WTC11 (cell line): ENCODE measurements at regions not wholly inside any gene's neighbourhood (a gene's known extent, or its start where the extent isn't known, plus 50 kb on each side); places are given as distances from the start of the nearest gene placed in this dataset.

Experiments
- ATAC-seq: fragments of 200-7000 bp; cut with Tn5 transposase; 2 replicates; pipeline ENCODE4 v1.10.0; 2021; ENCODE audit warnings: mild to moderate bottlenecking, moderate library complexity
- CTCF ChIA-PET: fragments of 300-600 bp; sonication (Branson Sonifier 250); formaldehyde crosslinking; loops from one replicate; lab custom pipeline; 2021; ENCODE audit warnings: antibody characterized with exemption; lab: Charles Lee
- POLR2A ChIA-PET: fragments of 350-600 bp; sonication (Branson Sonifier 250); formaldehyde crosslinking; loops from one replicate; lab custom pipeline; 2021; ENCODE audit warnings: antibody characterized with exemption; lab: Charles Lee
- DNase-seq: peaks from one replicate; pipeline ENCODE4 v3.0.0; 2021; ENCODE audit warnings: low spot score
- H3K27ac Mint-ChIP-seq: 2 replicates; pipeline ENCODE4 v1.8.0; 2021; ENCODE audit warnings: mixed read lengths
- H3K27me3 Mint-ChIP-seq: 2 replicates; pipeline ENCODE4 v1.8.0; 2021; ENCODE audit warnings: low read depth, mild to moderate bottlenecking, moderate library complexity, mixed read lengths
- H3K36me3 Mint-ChIP-seq: 2 replicates; pipeline ENCODE4 v1.8.0; 2021; ENCODE audit warnings: mixed read lengths
- H3K4me1 Mint-ChIP-seq: 2 replicates; pipeline ENCODE4 v1.8.0; 2022; ENCODE audit warnings: mixed read lengths
- H3K4me3 Mint-ChIP-seq: 2 replicates; pipeline ENCODE4 v1.8.0; 2021; ENCODE audit warnings: mild to moderate bottlenecking, moderate library complexity, mixed read lengths
- H3K9me3 Mint-ChIP-seq: 2 replicates; pipeline ENCODE4 v1.8.0; 2021; ENCODE audit warnings: mixed read lengths
- AFF4 ChIP-seq: sonication (generic); formaldehyde crosslinking; IDR thresholded peaks from 2 replicates; pipeline ENCODE4 v1.8.1; 2023; ENCODE audit warnings: mild to moderate bottlenecking, missing genetic modification reagents, borderline replicate concordance
- ATF1 ChIP-seq: sonication (generic); formaldehyde crosslinking; IDR thresholded peaks from 2 replicates; pipeline ENCODE4 v1.8.1; 2023; ENCODE audit warnings: mild to moderate bottlenecking, moderate library complexity, missing genetic modification reagents
- ATF2 ChIP-seq: sonication (generic); formaldehyde crosslinking; IDR thresholded peaks from 2 replicates; pipeline ENCODE4 v1.8.1; 2022; ENCODE audit warnings: low read depth, missing genetic modification reagents, borderline replicate concordance
- ATF6 ChIP-seq: sonication (generic); formaldehyde crosslinking; IDR thresholded peaks from 2 replicates; pipeline ENCODE4 v1.8.1; 2023; ENCODE audit warnings: mild to moderate bottlenecking, missing genetic modification reagents
- CREB1 ChIP-seq: sonication (generic); formaldehyde crosslinking; IDR thresholded peaks from 2 replicates; pipeline ENCODE4 v1.8.0; 2023; ENCODE audit warnings: mild to moderate bottlenecking, missing genetic modification reagents
- ERG ChIP-seq: fragments of 250-450 bp; sonication (Bioruptor Pico); IDR thresholded peaks from 2 replicates; pipeline ENCODE4 v1.8.0; 2021; ENCODE audit warnings: mild to moderate bottlenecking
- FOXJ3 ChIP-seq: sonication (generic); formaldehyde crosslinking; IDR thresholded peaks from 2 replicates; pipeline ENCODE4 v1.9.0; 2021; ENCODE audit warnings: missing genetic modification reagents, mild to moderate bottlenecking, borderline replicate concordance
- FOXK1 ChIP-seq: sonication (generic); formaldehyde crosslinking; IDR thresholded peaks from 2 replicates; pipeline ENCODE4 v1.8.0; 2022; ENCODE audit warnings: mild to moderate bottlenecking, moderate library complexity, missing genetic modification reagents
- GTF2I ChIP-seq: fragments of 250-450 bp; sonication (Bioruptor Pico); conservative IDR thresholded peaks from 2 replicates; pipeline ENCODE4 v1.4.0; 2021; ENCODE audit warnings: mild to moderate bottlenecking
- HMGXB4 ChIP-seq: sonication (generic); formaldehyde crosslinking; IDR thresholded peaks from 2 replicates; pipeline ENCODE4 v1.8.1; 2023; ENCODE audit warnings: mild to moderate bottlenecking, moderate library complexity, missing genetic modification reagents
- IRF1 ChIP-seq: sonication (generic); formaldehyde crosslinking; IDR thresholded peaks from 2 replicates; pipeline ENCODE4 v1.8.0; 2023; ENCODE audit warnings: missing genetic modification reagents
- NR3C1 ChIP-seq: sonication (generic); formaldehyde crosslinking; conservative IDR thresholded peaks from 2 replicates; pipeline ENCODE4 v1.8.1; 2023; ENCODE audit warnings: low read depth, mild to moderate bottlenecking, missing genetic modification reagents
- RELA ChIP-seq: sonication (generic); formaldehyde crosslinking; IDR thresholded peaks from 2 replicates; pipeline ENCODE4 v1.8.1; 2022; ENCODE audit warnings: missing genetic modification reagents, mild to moderate bottlenecking, borderline replicate concordance
- TEAD4 ChIP-seq: sonication (generic); formaldehyde crosslinking; IDR thresholded peaks from 2 replicates; pipeline ENCODE4 v1.8.0; 2022; ENCODE audit warnings: mild to moderate bottlenecking, missing genetic modification reagents
- ZNF121 ChIP-seq: sonication (generic); formaldehyde crosslinking; IDR thresholded peaks from 2 replicates; pipeline ENCODE4 v1.8.0; 2023; ENCODE audit warnings: missing genetic modification reagents
- ZNF232 ChIP-seq: sonication (generic); formaldehyde crosslinking; IDR thresholded peaks from 2 replicates; pipeline ENCODE4 v1.8.0; 2022; ENCODE audit warnings: mild to moderate bottlenecking, missing genetic modification reagents
- ZNF317 ChIP-seq: sonication (generic); formaldehyde crosslinking; IDR thresholded peaks from 2 replicates; pipeline ENCODE4 v1.8.1; 2023; ENCODE audit warnings: low read depth, mild to moderate bottlenecking, moderate library complexity, missing genetic modification reagents, borderline replicate concordance
- ZNF425 ChIP-seq: fragments of 250-450 bp; sonication (Bioruptor Pico); conservative IDR thresholded peaks from 2 replicates; pipeline ENCODE4 v1.9.0; 2021; ENCODE audit warnings: mild to moderate bottlenecking

- TF ChIP-seq ZNF232 (CRISPR knock-in tag): no peak
- TF ChIP-seq NR3C1 (CRISPR knock-in tag): no peak
- TF ChIP-seq ZNF425 (CRISPR knock-in tag): no peak
- TF ChIP-seq ERG (CRISPR knock-in tag): no peak
- TF ChIP-seq ATF1 (CRISPR knock-in tag): no peak
Measured at GRCh38 chrX:87397103-87397886, 120.3 kb upstream of the KLHL4 start (continued).

- H3K27me3 Mint-ChIP-seq: no peaks in the 10 kb centered on the region; the same call in 1 of the 2 replicates
- ChIA-PET CTCF (no interaction called here), POLR2A (no interaction called here)
- TF ChIP-seq FOXJ3 (CRISPR knock-in tag) (no peak), ZNF121 (CRISPR knock-in tag) (no peak), AFF4 (CRISPR knock-in tag) (no peak), IRF1 (CRISPR knock-in tag) (no peak), TEAD4 (CRISPR knock-in tag) (no peak), ATF2 (no peak)
- TF ChIP-seq, all 79 proteins: peak for 0
- Mint-ChIP-seq H3K27ac (no peak overlapping the region), H3K36me3 (0 out of 2 replicates have a peak, but pooled peaks cover 4% of the 10 kb centered on the region), H3K4me1 (no peaks in the 10 kb centered on the region), H3K9me3 (peaks cover 25% of the 10 kb centered on the region), H3K4me3 (no peak overlapping the region)
- ATAC-seq (no peak), DNase-seq (no peak)
Measured at GRCh38 chrX:87402256-87402655, 115.3 kb upstream of the KLHL4 start.

GRCh38 chrX:87403551-87403950, 114.1 kb upstream of the KLHL4 start:
- DNase-seq (no peak), ATAC-seq (no peak)
- peaks cover 25% of the 10 kb centered on the region for H3K9me3 Mint-ChIP-seq
- 0 out of 2 replicates have a peak, but pooled peaks cover 4% of the 10 kb centered on the region for H3K36me3 Mint-ChIP-seq
- POLR2A ChIA-PET: no interaction called here
- H3K4me1 Mint-ChIP-seq: no peaks in the 10 kb centered on the region
- no peak overlapping the region for H3K4me3 Mint-ChIP-seq
- H3K27ac Mint-ChIP-seq: no peak overlapping the region
- CTCF ChIA-PET: no interaction called here
- H3K27me3 Mint-ChIP-seq: no peaks in the 10 kb centered on the region; the same call in 1 of the 2 replicates
- TF ChIP-seq HMGXB4 (CRISPR knock-in tag): no peak
- no peak for TF ChIP-seq CREB1 (CRISPR knock-in tag)
- TF ChIP-seq GTF2I (CRISPR knock-in tag): no peak
- TF ChIP-seq ZNF317: no peak
- TF ChIP-seq FOXJ3 (CRISPR knock-in tag): no peak
- no peak for TF ChIP-seq RELA
- TF ChIP-seq ATF6 (CRISPR knock-in tag): no peak
- no peak for TF ChIP-seq FOXK1 (CRISPR knock-in tag)
